Central memory CD4-positive, alpha-beta T cell (primary cell): ENCODE measurements at regions not wholly inside any gene's neighbourhood (a gene's known extent, or its start where the extent isn't known, plus 50 kb on each side); places are given as distances from the start of the nearest gene placed in this dataset.

Experiments used
- DNase-seq: peaks from one replicate; pipeline ENCODE4 v3.0.0; 2022

- no peak for DNase-seq
These were observed 221.8 kb upstream of the TMEM72 start for GRCh38 chr10:44689368-44689767.

GRCh38 chr10:44696496-44696895 is 214.6 kb upstream of the TMEM72 start:
- DNase-seq = no peak

- no peak for DNase-seq
These were observed 214.0 kb upstream of the TMEM72 start for GRCh38 chr10:44697116-44697515.

GRCh38 chr10:44702531-44702930 is 208.6 kb upstream of the TMEM72 start:
- DNase-seq = no peak

GRCh38 chr10:44703241-44704155 is 207.6 kb upstream of the TMEM72 start:
- DNase-seq = no peak

GRCh38 chr10:44704616-44705015 is 206.5 kb upstream of the TMEM72 start:
- DNase-seq = no peak

GRCh38 chr10:44706745-44707144 is 204.4 kb upstream of the TMEM72 start:
- no peak for DNase-seq

- DNase-seq = no peak
These were observed 197.8 kb upstream of the TMEM72 start for GRCh38 chr10:44713307-44713706.

GRCh38 chr10:44714451-44714850 is 196.7 kb upstream of the TMEM72 start:
- DNase-seq = no peak

GRCh38 chr10:44715136-44715535 is 196.0 kb upstream of the TMEM72 start:
- no peak for DNase-seq

- DNase-seq = no peak
These were observed 194.6 kb upstream of the TMEM72 start for GRCh38 chr10:44716470-44717015.

GRCh38 chr10:44723082-44723481 is 188.1 kb upstream of the TMEM72 start:
- DNase-seq = no peak

GRCh38 chr10:44723619-44724325 is 187.4 kb upstream of the TMEM72 start:
- DNase-seq = no peak

GRCh38 chr10:44724415-44725174 is 186.5 kb upstream of the TMEM72 start:
- no peak for DNase-seq

GRCh38 chr10:44725404-44725803 is 185.7 kb upstream of the TMEM72 start:
- DNase-seq = no peak

- DNase-seq = no peak
These were observed 179.9 kb upstream of the TMEM72 start for GRCh38 chr10:44731283-44731682.

- DNase-seq = no peak
These were observed 177.3 kb upstream of the TMEM72 start for GRCh38 chr10:44733501-44734488.

GRCh38 chr10:44742248-44742647 is 168.9 kb upstream of the TMEM72 start:
- no peak for DNase-seq

GRCh38 chr10:44743535-44743934 is 167.6 kb upstream of the TMEM72 start:
- no peak for DNase-seq

- no peak for DNase-seq
These were observed 165.2 kb upstream of the TMEM72 start for GRCh38 chr10:44745920-44746319.

- DNase-seq = no peak
These were observed 163.5 kb upstream of the TMEM72 start for GRCh38 chr10:44747593-44748172.
